HG02642 (cell line): ENCODE measurements at regions not wholly inside any gene's neighbourhood (a gene's known extent, or its start where the extent isn't known, plus 50 kb on each side); places are given as distances from the start of the nearest gene placed in this dataset.

Experiments used
- ATAC-seq: cut with Tn5 transposase; IDR thresholded peaks from one replicate; pipeline ENCODE4 v1.9.1; 2021; ENCODE audit warnings: mild to moderate bottlenecking; ENCODE audit not compliant: unreplicated experiment, poor library complexity

- ATAC-seq: no peak
Observed at GRCh38 chr4:123249821-123250220, 146.8 kb upstream of the SPRY1 start.

- no peak for ATAC-seq
Observed at GRCh38 chr4:123250843-123251242, 145.8 kb upstream of the SPRY1 start.

DNA sequence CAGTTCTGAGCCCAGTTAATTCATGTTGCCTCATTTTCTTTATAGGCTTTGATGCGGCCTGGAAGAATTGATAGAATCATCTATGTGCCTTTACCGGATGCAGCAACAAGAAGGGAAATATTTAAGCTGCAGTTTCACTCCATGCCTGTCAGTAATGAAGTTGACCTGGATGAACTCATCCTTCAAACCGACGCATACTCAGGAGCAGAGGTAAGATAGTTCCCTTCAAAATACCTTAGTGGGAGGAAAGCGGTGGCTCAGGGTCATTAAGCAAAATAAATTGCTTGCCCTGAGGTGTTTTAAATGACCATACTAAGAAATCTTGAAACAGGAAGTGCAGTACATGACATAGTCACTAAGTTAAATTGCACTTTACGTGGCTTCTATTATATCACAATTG lies 140.6 kb upstream of the SPRY1 start:
- ATAC-seq: no peak

- ATAC-seq: no peak
Observed at GRCh38 chr4:123256901-123257300, 139.7 kb upstream of the SPRY1 start.

DNA sequence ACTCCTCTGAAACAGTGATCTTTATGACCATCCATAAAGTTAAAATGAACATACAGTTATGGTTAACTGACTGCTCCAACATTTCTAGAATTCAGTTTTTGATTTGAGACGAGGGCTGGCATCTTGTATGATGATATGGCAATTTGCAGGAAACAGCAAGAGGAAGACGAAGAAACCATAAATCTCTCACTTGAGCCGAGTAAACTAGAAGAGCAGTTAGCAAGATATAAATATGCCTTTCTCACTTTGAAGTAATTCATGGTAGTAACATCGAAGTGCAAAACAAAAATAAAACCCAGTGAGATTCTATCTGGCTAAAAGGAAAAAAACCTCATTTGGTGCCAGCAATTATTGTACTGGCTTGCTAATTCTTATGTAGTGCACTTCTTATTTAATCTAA lies 139.0 kb upstream of the SPRY1 start:
- ATAC-seq: no peak

- ATAC-seq: no peak
Observed at GRCh38 chr4:123259676-123260646, 136.6 kb upstream of the SPRY1 start.

DNA sequence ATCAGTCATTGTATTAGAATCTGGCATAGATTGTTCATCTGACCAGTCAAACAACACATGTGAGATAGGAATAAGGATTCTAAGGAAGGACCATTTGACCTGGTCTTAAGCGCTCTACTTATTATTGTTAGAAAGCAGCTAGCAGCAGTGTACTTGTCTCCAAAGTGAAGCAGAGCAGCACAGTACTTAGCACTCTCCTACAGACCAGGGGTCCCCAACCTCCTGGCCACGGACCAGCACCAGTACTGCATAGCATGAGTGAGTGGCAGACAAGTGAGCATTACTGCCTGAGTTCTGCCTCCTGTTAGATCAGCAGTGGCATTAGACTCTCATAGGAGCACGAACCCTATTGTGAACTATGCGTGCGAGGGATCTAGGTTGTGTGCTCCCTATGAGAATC lies 135.9 kb upstream of the SPRY1 start:
- ATAC-seq: no peak

- no peak for ATAC-seq
Observed at GRCh38 chr4:123262080-123262479, 134.5 kb upstream of the SPRY1 start.

DNA sequence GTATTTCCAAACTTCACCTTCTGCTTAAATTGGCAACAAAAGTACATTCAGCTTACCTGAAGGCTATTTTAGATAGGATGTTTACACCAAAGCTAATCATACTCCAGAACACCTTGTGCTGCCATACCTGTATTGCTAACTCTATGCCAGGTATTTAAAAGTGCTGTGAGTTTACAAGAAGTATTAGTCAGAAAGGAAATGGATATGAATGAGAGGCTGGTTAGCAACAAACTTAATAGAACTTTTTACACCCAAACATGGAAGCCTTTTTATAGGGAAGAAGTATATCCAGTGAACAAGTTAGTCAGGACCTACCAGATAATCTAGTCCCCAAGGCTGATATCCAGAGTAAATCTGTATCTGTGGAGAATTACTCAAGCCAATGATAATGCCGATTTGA lies 131.2 kb upstream of the SPRY1 start:
- ATAC-seq: no peak

DNA sequence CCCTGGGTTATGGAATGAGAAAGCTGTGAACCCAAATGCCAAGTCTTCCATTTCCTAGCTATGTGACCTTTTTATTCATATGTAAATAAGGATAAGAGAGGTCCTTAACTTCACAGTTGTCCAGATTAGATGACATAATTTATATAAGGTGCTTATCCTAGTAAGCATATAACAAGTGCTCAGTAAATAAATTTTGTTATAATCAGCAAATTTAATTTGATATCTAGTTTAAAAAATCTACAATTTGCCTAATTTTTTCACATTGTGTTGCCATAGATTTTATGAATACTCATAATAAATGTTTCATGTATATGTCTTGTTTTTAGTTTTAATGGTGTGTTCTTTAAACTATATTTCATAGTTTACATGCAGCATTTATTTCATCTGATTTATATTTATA lies 130.4 kb upstream of the SPRY1 start:
- ATAC-seq: no peak

GRCh38 chr4:123278755-123279154 lies 117.8 kb upstream of the SPRY1 start:
- ATAC-seq: no peak

GRCh38 chr4:123283371-123283895 lies 113.2 kb upstream of the SPRY1 start:
- no peak for ATAC-seq

DNA sequence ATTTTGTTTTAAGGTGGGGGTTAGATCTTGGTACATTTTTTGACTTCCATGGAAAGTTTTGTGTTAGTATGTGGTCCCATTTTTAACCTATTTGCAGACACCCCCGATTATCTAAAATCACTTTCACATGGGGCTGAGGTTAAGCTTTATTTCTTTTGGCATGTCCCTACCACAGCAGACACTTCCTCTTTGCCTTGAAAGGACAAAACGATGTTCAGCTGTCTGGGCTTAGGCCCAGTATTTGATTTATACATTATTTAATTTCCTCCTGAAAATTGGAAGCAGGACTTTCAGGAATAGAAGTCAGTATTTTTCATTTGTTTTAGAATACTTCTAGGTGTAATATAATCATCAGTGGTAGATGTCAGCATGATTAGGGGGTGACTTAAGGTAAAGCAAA lies 112.4 kb upstream of the SPRY1 start:
- no peak for ATAC-seq

DNA sequence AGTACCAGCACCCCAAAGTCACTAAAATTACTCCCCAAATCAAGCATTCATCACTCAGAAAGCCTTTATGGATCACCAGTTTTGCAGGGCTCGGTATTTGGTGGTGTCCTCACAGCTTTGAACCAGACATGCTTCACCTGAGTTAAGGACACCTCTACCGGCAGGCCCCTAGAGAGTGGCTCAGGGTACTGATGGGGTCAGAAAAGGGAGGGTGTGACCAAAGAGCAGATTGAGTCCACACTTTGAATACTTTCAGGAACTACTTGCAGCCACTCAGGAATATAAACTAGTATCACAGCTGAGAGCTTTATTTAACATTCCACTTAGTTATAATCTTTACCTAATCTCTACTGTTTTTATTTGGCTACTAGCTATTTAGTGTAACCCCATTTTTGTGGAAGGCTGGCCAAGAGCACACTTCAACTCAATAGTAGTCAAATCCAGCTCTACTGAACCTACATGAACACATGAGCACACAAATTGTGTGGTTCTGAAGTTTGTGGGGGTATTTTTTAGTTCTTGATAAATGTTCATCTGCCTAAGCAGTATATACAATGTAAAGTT lies 109.6 kb upstream of the SPRY1 start:
- ATAC-seq: no peak

DNA sequence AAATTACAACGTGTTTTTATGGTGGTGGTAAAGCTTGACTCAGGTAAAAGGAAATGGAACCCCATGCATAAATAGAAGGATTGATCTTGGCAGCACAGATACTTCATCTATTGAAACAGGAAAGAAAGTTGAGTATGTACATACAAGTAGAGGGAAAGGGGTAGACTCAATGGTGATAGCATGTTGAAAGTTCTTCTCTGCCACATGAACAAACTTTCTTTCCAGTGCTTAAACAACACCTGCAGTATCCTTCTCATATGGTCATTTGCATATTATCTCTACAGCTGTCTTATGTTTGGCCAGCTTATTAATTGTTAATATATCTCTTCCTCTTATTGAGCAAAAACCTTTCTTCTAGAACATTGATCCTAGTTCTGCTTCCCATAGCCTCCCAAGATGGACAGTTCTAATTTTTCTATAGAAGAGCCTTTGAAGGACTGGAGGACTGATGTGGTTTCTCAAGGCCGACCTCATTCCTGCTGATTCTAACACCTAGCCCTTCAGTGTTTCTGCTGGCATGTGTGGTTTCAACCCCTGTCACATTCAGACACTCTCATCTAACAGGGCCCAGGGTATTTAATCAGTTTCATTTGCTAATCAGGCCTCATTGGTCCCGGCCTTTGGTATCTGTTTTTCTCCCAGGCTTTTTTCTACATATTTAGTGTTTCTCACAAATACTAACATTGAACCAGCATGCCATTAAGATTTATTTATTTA lies 108.1 kb upstream of the SPRY1 start:
- ATAC-seq: peak; percentile 68

DNA sequence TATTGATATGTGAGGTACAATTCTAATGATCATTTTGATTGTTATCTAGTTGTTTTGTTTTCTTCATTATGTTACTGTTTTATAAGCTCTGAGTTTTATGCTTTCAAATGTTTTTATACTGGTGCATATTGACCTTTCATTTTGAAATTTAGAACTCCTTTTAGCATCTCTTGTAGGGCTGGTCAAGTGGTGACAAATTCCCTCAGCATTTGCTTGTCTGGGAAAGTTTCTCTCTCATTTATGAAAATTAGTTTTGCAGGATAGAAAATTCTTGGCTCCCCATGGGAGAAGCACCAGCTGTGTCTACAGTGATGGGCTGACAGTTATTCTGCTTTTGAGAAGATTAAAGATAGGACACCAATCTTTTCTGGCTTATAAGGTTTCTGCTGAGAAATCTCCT lies 105.3 kb upstream of the SPRY1 start:
- ATAC-seq: no peak

DNA sequence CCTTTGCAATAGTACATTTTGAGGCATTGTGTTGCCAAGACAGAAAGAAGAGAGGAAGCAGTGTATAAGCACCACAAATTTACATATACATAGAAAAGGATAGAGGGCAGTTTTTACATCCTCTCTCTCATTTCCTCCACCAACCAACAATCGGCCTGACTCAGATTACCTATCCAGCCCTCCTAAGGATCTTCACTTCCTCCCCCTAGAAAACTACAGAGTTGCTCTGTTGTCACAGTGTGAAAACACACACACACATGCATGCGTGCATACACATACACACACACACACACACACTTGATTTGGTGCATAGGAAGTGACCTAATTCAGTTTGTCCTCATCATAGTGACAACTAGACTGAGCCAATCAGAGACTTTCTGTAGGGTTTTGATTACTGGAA lies 98.8 kb upstream of the SPRY1 start:
- ATAC-seq: no peak

GRCh38 chr4:123298261-123298660 lies 98.3 kb upstream of the SPRY1 start:
- no peak for ATAC-seq

DNA sequence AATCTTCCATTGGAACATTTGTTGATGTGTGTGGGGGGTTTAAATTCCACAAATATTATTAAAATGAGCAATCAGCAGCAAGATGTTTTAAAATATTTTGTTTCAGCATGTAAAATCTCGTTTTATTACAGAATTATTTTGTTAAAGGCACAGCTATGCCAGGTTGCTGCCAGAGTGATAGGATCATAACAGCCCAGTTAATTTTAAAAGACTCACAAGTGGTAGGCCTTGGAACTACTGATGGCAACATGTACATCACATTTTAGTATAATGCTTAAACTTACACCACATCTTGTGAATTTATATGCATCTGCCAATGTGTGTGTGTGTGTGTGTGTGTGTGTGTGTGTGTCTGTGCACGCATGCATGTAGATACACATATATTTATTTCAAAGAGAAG lies 97.8 kb upstream of the SPRY1 start:
- no peak for ATAC-seq

- no peak for ATAC-seq
Observed at GRCh38 chr4:123299212-123299691, 97.3 kb upstream of the SPRY1 start.
